A549 (cell line): ENCODE measurements at regions not wholly inside any gene's neighbourhood (a gene's known extent, or its start where the extent isn't known, plus 50 kb on each side); places are given as distances from the start of the nearest gene placed in this dataset.

Source experiments
- ATAC-seq, 2 experiments: fragments of 200-7000 bp in 1 of 2; fragments of >200 bp in 1 of 2; cut with Nextera tagmentation in 1 of 2; cut with Tn5 transposase in 1 of 2; 3 replicates each; pipeline versions ENCODE4 v1.8.0 to v1.9.1; 2018 to 2020; ENCODE audit warnings: mild to moderate bottlenecking in 1 of 2, moderate library complexity in 1 of 2
- CTCF ChIA-PET: fragments of 300-600 bp; sonication (Branson Sonifier 250); formaldehyde crosslinking; extraction: SDS; loops from one replicate; lab custom pipeline; 2021; ENCODE audit warnings: antibody characterized with exemption, inconsistent platforms; lab: Yijun Ruan, JAX
- POLR2A ChIA-PET: fragments of 350-600 bp; formaldehyde crosslinking; extraction: SDS; loops from one replicate; lab custom pipeline; 2021; ENCODE audit warnings: antibody characterized with exemption, inconsistent platforms; lab: Yijun Ruan, JAX
- DNase-seq, 2 experiments: peaks; one replicate each; pipeline versions ENCODE4 v3.0.0 to v3.0.0-alpha.2; 2011 to 2016; ENCODE audit warnings: low read depth in 1 of 2, low spot score in 1 of 2
- FAIRE-seq: peaks from 2 replicates; lab custom pipeline; 2011; peaks lifted over from hg19 to GRCh38; lab: Jason Lieb, UNC
- H3K27ac ChIP-seq, 2 experiments: fragments of >200 bp; sonication (Bioruptor Twin); formaldehyde crosslinking; 3 replicates each; pipeline ENCODE4 v1.5.1; 2016 to 2017
- H3K4me1 ChIP-seq: fragments of >200 bp; sonication (Bioruptor Twin); formaldehyde crosslinking; 3 replicates; pipeline ENCODE4 v1.6.1; 2016
- H3K4me2 ChIP-seq: fragments of >200 bp; sonication (Bioruptor Twin); formaldehyde crosslinking; 3 replicates; pipeline ENCODE4 v1.6.1; 2016
- H3K4me3 ChIP-seq: fragments of >200 bp; sonication (Bioruptor Twin); formaldehyde crosslinking; 3 replicates; pipeline ENCODE4 v1.5.1; 2016
- H3K9me3 ChIP-seq: fragments of >200 bp; sonication (Bioruptor Twin); formaldehyde crosslinking; 3 replicates; pipeline ENCODE4 v1.6.1; 2016
- CEBPB ChIP-seq, 2 experiments: fragments of >200 bp in 1 of 2; sonication (Bioruptor Twin) in 1 of 2; formaldehyde crosslinking in 1 of 2; IDR thresholded peaks; 2 replicates each; pipeline ENCODE4 v1.6.1; 2012 to 2016
- CHD4 ChIP-seq: fragments of 200-600 bp; sonication (generic); IDR thresholded peaks from 2 replicates; pipeline ENCODE4 v1.6.1; 2016; ENCODE audit warnings: antibody characterized with exemption, mild to moderate bottlenecking, borderline replicate concordance
- EHMT2 ChIP-seq: fragments of 200-600 bp; sonication (generic); IDR thresholded peaks from 2 replicates; pipeline ENCODE4 v1.6.1; 2016; ENCODE audit warnings: antibody characterized with exemption, low read depth, mild to moderate bottlenecking, moderate library complexity
- EP300 ChIP-seq, 2 experiments: fragments of >200 bp; sonication (Bioruptor Twin); formaldehyde crosslinking; IDR thresholded peaks; 2 replicates in 1 of 2; 3 replicates in 1 of 2; pipeline ENCODE4 v1.6.1; 2016 to 2017
- FOXS1 ChIP-seq: fragments of 250-450 bp; sonication (Bioruptor Pico); IDR thresholded peaks from 2 replicates; pipeline ENCODE4 v1.5.0; 2020; ENCODE audit warnings: mild to moderate bottlenecking, moderate library complexity
- HEYL ChIP-seq: fragments of 250-450 bp; sonication (Bioruptor Pico); IDR thresholded peaks from 2 replicates; pipeline ENCODE4 v1.8.0; 2021; ENCODE audit warnings: mild to moderate bottlenecking, moderate library complexity
- HOXB13 ChIP-seq: fragments of 250-450 bp; sonication (Bioruptor Pico); IDR thresholded peaks from 2 replicates; pipeline ENCODE4 v1.5.0; 2020; ENCODE audit warnings: low read depth, mild to moderate bottlenecking, moderate library complexity
- HOXB5 ChIP-seq: fragments of 250-450 bp; sonication (Bioruptor Pico); IDR thresholded peaks from 2 replicates; pipeline ENCODE4 v1.5.0; 2020; ENCODE audit warnings: mild to moderate bottlenecking, moderate library complexity
- KDM1A ChIP-seq: fragments of 200-600 bp; sonication (generic); IDR thresholded peaks from 2 replicates; pipeline ENCODE4 v1.6.1; 2016; ENCODE audit warnings: low read depth, mild to moderate bottlenecking
- KDM5A ChIP-seq: fragments of 200-600 bp; sonication (generic); IDR thresholded peaks from 2 replicates; pipeline ENCODE4 v1.6.1; 2016; ENCODE audit warnings: antibody characterized with exemption, mild to moderate bottlenecking
- MAFK ChIP-seq: fragments of 450-650 bp; IDR thresholded peaks from 2 replicates; pipeline ENCODE4 v1.6.1; 2014; ENCODE audit not compliant: partially characterized antibody
- MAZ ChIP-seq: fragments of 150-350 bp; IDR thresholded peaks from 2 replicates; pipeline ENCODE4 v1.6.1; 2014; ENCODE audit warnings: antibody characterized with exemption, low read depth, low read length, borderline replicate concordance
- NFE2L2 ChIP-seq: fragments of 150-350 bp; conservative IDR thresholded peaks from 2 replicates; pipeline ENCODE4 v1.6.1; 2014; ENCODE audit warnings: low read length
- NPAS2 ChIP-seq: fragments of 250-450 bp; sonication (Bioruptor Pico); IDR thresholded peaks from 2 replicates; pipeline ENCODE4 v1.8.0; 2022; ENCODE audit warnings: mild to moderate bottlenecking, moderate library complexity, borderline replicate concordance
- PHF8 ChIP-seq: fragments of 200-600 bp; sonication (generic); IDR thresholded peaks from 2 replicates; pipeline ENCODE4 v1.6.1; 2016; ENCODE audit warnings: low read depth, mild to moderate bottlenecking, antibody characterized with exemption, moderate library complexity, borderline replicate concordance
- POLR2AphosphoS2 ChIP-seq: conservative IDR thresholded peaks from 2 replicates; pipeline ENCODE4 v1.6.1; 2012; ENCODE audit warnings: low read length, improper control_type of control experiment, inconsistent platforms
- RARB ChIP-seq: fragments of 250-450 bp; sonication (Bioruptor Pico); IDR thresholded peaks from 2 replicates; pipeline ENCODE4 v1.8.0; 2021; ENCODE audit warnings: mild to moderate bottlenecking, moderate library complexity
- SMC3 ChIP-seq: fragments of >200 bp; sonication (Bioruptor Twin); formaldehyde crosslinking; IDR thresholded peaks from 3 replicates; pipeline ENCODE4 v1.6.1; 2018; ENCODE audit warnings: inconsistent platforms
- ZC3H11A ChIP-seq: fragments of 450-650 bp; IDR thresholded peaks from 2 replicates; pipeline ENCODE4 v1.6.1; 2014; ENCODE audit warnings: antibody characterized with exemption, mild to moderate bottlenecking
- ZFP36 ChIP-seq: fragments of 450-650 bp; IDR thresholded peaks from 2 replicates; pipeline ENCODE4 v1.6.1; 2014; ENCODE audit warnings: borderline replicate concordance; ENCODE audit not compliant: partially characterized antibody
- ZNF302 ChIP-seq: fragments of 250-450 bp; sonication (Bioruptor Pico); IDR thresholded peaks from 2 replicates; pipeline ENCODE4 v1.9.0; 2021; ENCODE audit warnings: inconsistent platforms, mild to moderate bottlenecking, moderate library complexity
- ZSCAN20 ChIP-seq: fragments of 250-450 bp; sonication (Bioruptor Pico); IDR thresholded peaks from 2 replicates; pipeline ENCODE4 v1.8.0; 2022; ENCODE audit warnings: mild to moderate bottlenecking, moderate library complexity
- WGBS: methylation state at CpG from one replicate; pipeline ENCODE4 v1.1.6; 2017; ENCODE audit errors: missing lambda C conversion rate; 5-methylcytosine and 5-hydroxymethylcytosine counted together
- TF ChIP-seq, protein P1 (sequence below): IDR thresholded peaks from 2 replicates; pipeline ENCODE4 v1.6.1; 2012
- TF ChIP-seq, protein P2 (sequence below): fragments of >200 bp; sonication (Bioruptor Twin); formaldehyde crosslinking; IDR thresholded peaks from 2 replicates; pipeline ENCODE4 v1.6.1; 2016
- TF ChIP-seq, protein P3 (sequence below): IDR thresholded peaks from 2 replicates; pipeline ENCODE4 v1.6.1; 2012
- TF ChIP-seq, protein P4 (sequence below): fragments of >200 bp; sonication (Bioruptor Twin); formaldehyde crosslinking; IDR thresholded peaks from 3 replicates; pipeline ENCODE4 v1.5.1; 2016
- TF ChIP-seq, protein P5 (sequence below): fragments of 150-350 bp; IDR thresholded peaks from 2 replicates; pipeline ENCODE4 v1.6.1; 2014; ENCODE audit warnings: low read depth, mild to moderate bottlenecking, low read length

DNA sequence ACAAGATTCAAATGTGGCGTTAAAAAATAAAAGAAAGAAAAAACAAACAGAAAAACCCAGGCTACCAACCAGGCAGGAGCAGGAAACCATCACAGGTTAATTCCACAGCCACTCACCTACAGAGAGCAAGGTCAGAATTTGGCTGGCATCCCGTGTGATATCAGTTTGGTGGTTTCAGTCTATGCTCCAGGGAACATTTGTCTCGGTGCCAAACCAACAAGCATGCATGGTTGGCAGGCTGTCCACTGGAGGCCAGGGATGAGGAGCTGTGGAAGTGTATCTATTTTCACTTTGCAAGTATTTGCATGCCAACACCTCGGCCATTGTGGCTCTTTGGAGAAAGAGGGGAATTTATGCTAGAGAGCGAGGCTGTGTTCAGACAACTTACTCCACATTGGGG, 53.1 kb upstream of the PROX1 start:
- FAIRE-seq (no peak), ATAC-seq (no peak), DNase-seq (no peak)
- H3K9me3 ChIP-seq: no peaks in the 10 kb centered on the region
- ChIA-PET CTCF (no interaction called here), POLR2A (no interaction called here)
- no peak overlapping the region for H3K4me3 ChIP-seq
- WGBS: 12% methylated on average over 5 of the region's 5 CpGs
- H3K27ac ChIP-seq: no peak overlapping the region
- TF ChIP-seq POLR2AphosphoS2 (no peak), KDM1A (no peak), CEBPB (IDR thresholded peaks at IDR 0.05) (no peak), ZC3H11A (no peak), KDM5A (no peak), HOXB13 (CRISPR knock-in tag) (no peak), HEYL (no peak), PHF8 (no peak), RARB (CRISPR knock-in tag) (no peak), HOXB5 (CRISPR knock-in tag) (no peak), EHMT2 (no peak), FOXS1 (CRISPR knock-in tag) (no peak)
- TF ChIP-seq, protein P1, sequence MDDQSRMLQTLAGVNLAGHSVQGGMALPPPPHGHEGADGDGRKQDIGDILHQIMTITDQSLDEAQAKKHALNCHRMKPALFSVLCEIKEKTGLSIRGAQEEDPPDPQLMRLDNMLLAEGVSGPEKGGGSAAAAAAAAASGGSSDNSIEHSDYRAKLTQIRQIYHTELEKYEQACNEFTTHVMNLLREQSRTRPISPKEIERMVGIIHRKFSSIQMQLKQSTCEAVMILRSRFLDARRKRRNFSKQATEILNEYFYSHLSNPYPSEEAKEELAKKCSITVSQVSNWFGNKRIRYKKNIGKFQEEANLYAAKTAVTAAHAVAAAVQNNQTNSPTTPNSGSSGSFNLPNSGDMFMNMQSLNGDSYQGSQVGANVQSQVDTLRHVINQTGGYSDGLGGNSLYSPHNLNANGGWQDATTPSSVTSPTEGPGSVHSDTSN: no peak
- TF ChIP-seq, protein P2, sequence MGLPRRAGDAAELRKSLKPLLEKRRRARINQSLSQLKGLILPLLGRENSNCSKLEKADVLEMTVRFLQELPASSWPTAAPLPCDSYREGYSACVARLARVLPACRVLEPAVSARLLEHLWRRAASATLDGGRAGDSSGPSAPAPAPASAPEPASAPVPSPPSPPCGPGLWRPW: no peak
- TF ChIP-seq, protein P3, sequence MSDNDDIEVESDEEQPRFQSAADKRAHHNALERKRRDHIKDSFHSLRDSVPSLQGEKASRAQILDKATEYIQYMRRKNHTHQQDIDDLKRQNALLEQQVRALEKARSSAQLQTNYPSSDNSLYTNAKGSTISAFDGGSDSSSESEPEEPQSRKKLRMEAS: no peak
- TF ChIP-seq, protein P4, sequence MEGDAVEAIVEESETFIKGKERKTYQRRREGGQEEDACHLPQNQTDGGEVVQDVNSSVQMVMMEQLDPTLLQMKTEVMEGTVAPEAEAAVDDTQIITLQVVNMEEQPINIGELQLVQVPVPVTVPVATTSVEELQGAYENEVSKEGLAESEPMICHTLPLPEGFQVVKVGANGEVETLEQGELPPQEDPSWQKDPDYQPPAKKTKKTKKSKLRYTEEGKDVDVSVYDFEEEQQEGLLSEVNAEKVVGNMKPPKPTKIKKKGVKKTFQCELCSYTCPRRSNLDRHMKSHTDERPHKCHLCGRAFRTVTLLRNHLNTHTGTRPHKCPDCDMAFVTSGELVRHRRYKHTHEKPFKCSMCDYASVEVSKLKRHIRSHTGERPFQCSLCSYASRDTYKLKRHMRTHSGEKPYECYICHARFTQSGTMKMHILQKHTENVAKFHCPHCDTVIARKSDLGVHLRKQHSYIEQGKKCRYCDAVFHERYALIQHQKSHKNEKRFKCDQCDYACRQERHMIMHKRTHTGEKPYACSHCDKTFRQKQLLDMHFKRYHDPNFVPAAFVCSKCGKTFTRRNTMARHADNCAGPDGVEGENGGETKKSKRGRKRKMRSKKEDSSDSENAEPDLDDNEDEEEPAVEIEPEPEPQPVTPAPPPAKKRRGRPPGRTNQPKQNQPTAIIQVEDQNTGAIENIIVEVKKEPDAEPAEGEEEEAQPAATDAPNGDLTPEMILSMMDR: no peak
- TF ChIP-seq, protein P5, sequence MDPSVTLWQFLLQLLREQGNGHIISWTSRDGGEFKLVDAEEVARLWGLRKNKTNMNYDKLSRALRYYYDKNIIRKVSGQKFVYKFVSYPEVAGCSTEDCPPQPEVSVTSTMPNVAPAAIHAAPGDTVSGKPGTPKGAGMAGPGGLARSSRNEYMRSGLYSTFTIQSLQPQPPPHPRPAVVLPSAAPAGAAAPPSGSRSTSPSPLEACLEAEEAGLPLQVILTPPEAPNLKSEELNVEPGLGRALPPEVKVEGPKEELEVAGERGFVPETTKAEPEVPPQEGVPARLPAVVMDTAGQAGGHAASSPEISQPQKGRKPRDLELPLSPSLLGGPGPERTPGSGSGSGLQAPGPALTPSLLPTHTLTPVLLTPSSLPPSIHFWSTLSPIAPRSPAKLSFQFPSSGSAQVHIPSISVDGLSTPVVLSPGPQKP: no peak
- H3K4me1 ChIP-seq: no peaks in the 10 kb centered on the region
- no peak overlapping the region for H3K4me2 ChIP-seq

DNA sequence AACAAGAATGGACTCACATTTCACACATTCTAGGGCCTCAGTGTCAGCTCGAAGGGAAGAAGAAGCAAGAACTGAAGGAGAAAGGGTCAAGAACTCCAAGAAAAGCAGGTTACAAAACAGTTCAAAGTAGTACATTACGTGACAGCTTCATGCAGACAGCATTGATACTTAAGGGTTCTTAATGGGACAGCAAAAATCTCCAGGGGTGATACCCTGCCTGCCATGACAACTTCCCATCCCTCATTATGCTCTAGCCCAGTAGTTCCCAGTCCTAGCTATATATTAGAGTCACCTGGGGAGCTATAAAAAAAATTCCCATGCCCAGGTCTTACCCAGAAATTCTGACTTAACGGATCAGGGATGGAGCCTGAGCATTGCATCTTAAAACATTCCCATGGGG, 51.2 kb upstream of the PROX1 start:
- CTCF ChIA-PET: no interaction called here
- H3K27ac ChIP-seq: no peak overlapping the region
- no peak for TF ChIP-seq KDM5A
- TF ChIP-seq CHD4: no peak
- no peak for TF ChIP-seq EP300 (IDR thresholded peaks at IDR 0.05)
- no peak for TF ChIP-seq PHF8
- TF ChIP-seq SMC3: no peak
- no peak for TF ChIP-seq MAFK
- TF ChIP-seq MAZ: no peak
- TF ChIP-seq ZSCAN20 (CRISPR knock-in tag): no peak
- TF ChIP-seq NFE2L2: no peak
- no peak for TF ChIP-seq ZNF302 (CRISPR knock-in tag)
- TF ChIP-seq NPAS2: no peak
- no peak for TF ChIP-seq ZFP36
- no peaks in the 10 kb centered on the region for H3K4me1 ChIP-seq
- no peak overlapping the region for H3K4me2 ChIP-seq
- FAIRE-seq (no peak), DNase-seq (no peak), ATAC-seq (no peak)
- WGBS: 0% methylated on average over 3 of the region's 3 CpGs
- H3K9me3 ChIP-seq: no peaks in the 10 kb centered on the region
- POLR2A ChIA-PET: interaction anchor here (0.5 kb wide), 1 partner anchor 65 kb away, joined by 3 read pairs; no protein-coding TSS in a partner anchor
- H3K4me3 ChIP-seq: no peak overlapping the region
